IMR-90 (cell line): ENCODE measurements at regions not wholly inside any gene's neighbourhood (a gene's known extent, or its start where the extent isn't known, plus 50 kb on each side); places are given as distances from the start of the nearest gene placed in this dataset.

Source experiments
- ATAC-seq: fragments of 200-7000 bp; cut with Tn5 transposase; 2 replicates; pipeline ENCODE4 v1.9.1; 2020; ENCODE audit warnings: low read depth, mild to moderate bottlenecking, moderate library complexity
- BruUV-seq: library from RNA; stranded (reverse); fragments of 400-500 nt; replicated peaks from 2 replicates; lab custom pipeline; 2021; lab: Mats Ljungman, UMichigan
- CTCF ChIA-PET: fragments of 300-600 bp; formaldehyde crosslinking; extraction: SDS; loops from one replicate; lab custom pipeline; 2021; ENCODE audit warnings: antibody characterized with exemption; lab: Yijun Ruan, JAX
- POLR2A ChIA-PET: fragments of 300-600 bp; sonication (Branson Sonifier 250); formaldehyde crosslinking; loops from one replicate; lab custom pipeline; 2022; ENCODE audit warnings: antibody characterized with exemption; ENCODE audit not compliant: unreplicated experiment; lab: Charles Lee
- DNase-seq: peaks from one replicate; pipeline ENCODE4 v3.0.0; 2013
- H2AFZ ChIP-seq: replicated peaks from 2 replicates; pipeline ENCODE3; 2013; ENCODE audit warnings: low read length, mild to moderate bottlenecking; ENCODE audit not compliant: poor library complexity
- H2AK5ac ChIP-seq: 2 replicates; pipeline ENCODE4 v1.6.1; 2013; ENCODE audit warnings: low read depth, low read length, inconsistent platforms
- H2AK9ac ChIP-seq: replicated peaks from 2 replicates; pipeline ENCODE3; 2013; ENCODE audit warnings: mild to moderate bottlenecking, low read depth, low read length, moderate library complexity; ENCODE audit not compliant: poor library complexity
- H2BK120ac ChIP-seq: 2 replicates; pipeline ENCODE4 v1.6.1; 2013; ENCODE audit warnings: low read depth, low read length, inconsistent platforms
- H2BK15ac ChIP-seq: 3 replicates; pipeline ENCODE4 v1.6.1; 2013; ENCODE audit warnings: low read depth, low read length, inconsistent platforms
- H2BK20ac ChIP-seq: 2 replicates; pipeline ENCODE4 v1.6.1; 2013; ENCODE audit warnings: low read depth, mild to moderate bottlenecking, inconsistent platforms, low read length, moderate library complexity
- H2BK5ac ChIP-seq: 2 replicates; pipeline ENCODE4 v1.6.1; 2013; ENCODE audit warnings: mild to moderate bottlenecking, low read depth, low read length, inconsistent platforms; ENCODE audit not compliant: poor library complexity, severe bottlenecking
- H3K14ac ChIP-seq: replicated peaks from 2 replicates; pipeline ENCODE4 v1.6.1; 2013; ENCODE audit warnings: low read depth, low read length, inconsistent platforms
- H3K18ac ChIP-seq: 2 replicates; pipeline ENCODE4 v1.6.1; 2013; ENCODE audit warnings: low read depth, low read length, control low read depth
- H3K23ac ChIP-seq: 2 replicates; pipeline ENCODE4 v1.6.1; 2013; ENCODE audit warnings: low read depth, low read length, inconsistent platforms
- H3K27ac ChIP-seq: 2 replicates; pipeline ENCODE4 v1.5.1; 2013; ENCODE audit warnings: mild to moderate bottlenecking, control low read depth, low read length; ENCODE audit not compliant: insufficient read depth
- H3K27me3 ChIP-seq: 2 replicates; pipeline ENCODE4 v1.6.1; 2013; ENCODE audit warnings: low read length; ENCODE audit not compliant: control insufficient read depth, insufficient read depth
- H3K36me3 ChIP-seq: 2 replicates; pipeline ENCODE4 v1.6.1; 2013; ENCODE audit warnings: low read length, mixed read lengths; ENCODE audit not compliant: control insufficient read depth, insufficient read depth
- H3K4ac ChIP-seq: 2 replicates; pipeline ENCODE4 v1.6.1; 2013; ENCODE audit warnings: low read depth, low read length, inconsistent platforms
- H3K4me1 ChIP-seq: 2 replicates; pipeline ENCODE4 v1.6.1; 2013; ENCODE audit warnings: low read length, mixed read lengths; ENCODE audit not compliant: control insufficient read depth, insufficient read depth
- H3K4me2 ChIP-seq: 2 replicates; pipeline ENCODE4 v1.6.1; 2013; ENCODE audit warnings: low read depth, mild to moderate bottlenecking, control low read depth, low read length, moderate library complexity
- H3K4me3 ChIP-seq: 2 replicates; pipeline ENCODE4 v1.5.1; 2013; ENCODE audit warnings: low read depth, mild to moderate bottlenecking, control low read depth, low read length, moderate library complexity; ENCODE audit not compliant: insufficient read depth
- H3K56ac ChIP-seq: 2 replicates; pipeline ENCODE4 v1.6.1; 2013; ENCODE audit warnings: low read length, inconsistent platforms; ENCODE audit not compliant: insufficient read depth; ENCODE audit errors: extremely low read depth
- H3K79me1 ChIP-seq, 2 experiments: 2 replicates each; pipeline ENCODE4 v1.6.1; 2013; ENCODE audit warnings: low read length in 2 of 2, inconsistent platforms in 1 of 2, low read depth in 1 of 2
- H3K9ac ChIP-seq: 2 replicates; pipeline ENCODE4 v1.6.1; 2013; ENCODE audit warnings: low read depth, low read length, control low read depth
- H3K9me1 ChIP-seq: 2 replicates; pipeline ENCODE4 v1.6.1; 2013; ENCODE audit warnings: low read length, inconsistent platforms; ENCODE audit not compliant: insufficient read depth
- H3K9me3 ChIP-seq: 2 replicates; pipeline ENCODE4 v1.6.1; 2013; ENCODE audit warnings: low read length; ENCODE audit not compliant: control insufficient read depth, insufficient read depth
- H4K20me1 ChIP-seq: 2 replicates; pipeline ENCODE4 v1.6.1; 2013; ENCODE audit warnings: low read length, inconsistent platforms; ENCODE audit not compliant: insufficient read depth
- H4K5ac ChIP-seq: 2 replicates; pipeline ENCODE4 v1.6.1; 2013; ENCODE audit warnings: mild to moderate bottlenecking, low read depth, low read length, control low read depth
- H4K8ac ChIP-seq, 2 experiments: 2 replicates each; pipeline ENCODE4 v1.6.1; 2013; ENCODE audit warnings: low read depth in 2 of 2, low read length in 2 of 2, control low read depth in 1 of 2, inconsistent platforms in 1 of 2
- H4K91ac ChIP-seq: 2 replicates; pipeline ENCODE4 v1.6.1; 2013; ENCODE audit warnings: low read depth, low read length, inconsistent platforms; ENCODE audit not compliant: insufficient read depth
- BHLHE40 ChIP-seq: fragments of 150-350 bp; IDR thresholded peaks from 2 replicates; pipeline ENCODE4 v1.6.1; 2016; ENCODE audit warnings: mild to moderate bottlenecking, low read depth, low read length
- CEBPB ChIP-seq: IDR thresholded peaks from 2 replicates; pipeline ENCODE4 v1.6.1; 2012; ENCODE audit warnings: low read depth, low read length, improper control_type of control experiment
- CHD1 ChIP-seq: IDR thresholded peaks from 2 replicates; pipeline ENCODE4 v1.6.1; 2012; ENCODE audit warnings: low read depth, low read length, improper control_type of control experiment
- FOS ChIP-seq: fragments of 150-350 bp; IDR thresholded peaks from 2 replicates; pipeline ENCODE4 v1.6.1; 2016; ENCODE audit warnings: low read depth, low read length
- MAFK ChIP-seq: IDR thresholded peaks from 2 replicates; pipeline ENCODE4 v1.6.1; 2012; ENCODE audit warnings: low read depth, low read length, improper control_type of control experiment
- MAZ ChIP-seq: IDR thresholded peaks from 2 replicates; pipeline ENCODE4 v1.6.1; 2012; ENCODE audit warnings: low read depth, mild to moderate bottlenecking, low read length, improper control_type of control experiment, moderate library complexity, borderline replicate concordance
- MXI1 ChIP-seq: IDR thresholded peaks from 2 replicates; pipeline ENCODE4 v1.6.1; 2012; ENCODE audit warnings: low read depth, mild to moderate bottlenecking, low read length, moderate library complexity, borderline replicate concordance
- NFE2L2 ChIP-seq: fragments of 150-350 bp; IDR thresholded peaks from 2 replicates; pipeline ENCODE4 v1.6.1; 2016; ENCODE audit warnings: low read depth, mild to moderate bottlenecking, low read length
- RAD21 ChIP-seq: IDR thresholded peaks from 2 replicates; pipeline ENCODE4 v1.6.1; 2012; ENCODE audit warnings: low read length, improper control_type of control experiment
- RCOR1 ChIP-seq: IDR thresholded peaks from 2 replicates; pipeline ENCODE4 v1.6.1; 2012; ENCODE audit warnings: mild to moderate bottlenecking, low read length, improper control_type of control experiment; ENCODE audit not compliant: insufficient replicate concordance
- RFX5 ChIP-seq: IDR thresholded peaks from 2 replicates; pipeline ENCODE4 v1.8.0; 2012; ENCODE audit warnings: low read depth, mild to moderate bottlenecking, low read length, moderate library complexity
- SMC3 ChIP-seq: fragments of 150-350 bp; IDR thresholded peaks from 2 replicates; pipeline ENCODE4 v1.6.1; 2016; ENCODE audit warnings: low read depth, mild to moderate bottlenecking, antibody characterized with exemption, low read length, moderate library complexity
- WGBS, 2 experiments: methylation state at CpG; one replicate each; pipeline versions ENCODE4 v1.1.5 to v1.1.7; 2013; ENCODE audit warnings: missing lambda C conversion rate in 2 of 2; ENCODE audit not compliant: insufficient read length in 1 of 2; ENCODE audit errors: extremely low coverage in 2 of 2; 5-methylcytosine and 5-hydroxymethylcytosine counted together
- dilution Hi-C: fragments of 300-500 bp; cut with HindIII; formaldehyde crosslinking; loops from one replicate; pipeline ENCODE4 v1.14.3; 2018; ENCODE audit warnings: low sequenced_read_pairs; ENCODE audit not compliant: unreplicated experiment
- in situ Hi-C: fragments of 300-500 bp; cut with MboI; formaldehyde crosslinking; loops from 3 replicates; pipeline ENCODE4 v1.14.3; 2019; ENCODE audit warnings: low sequenced_read_pairs, inconsistent platforms, mixed read lengths
- intact Hi-C: fragments of 100-400 bp; cut with micrococcal nuclease; formaldehyde crosslinking; loops from 2 replicates; pipeline ENCODE4 v1.10.0; 2022
- TF ChIP-seq, protein P1 (sequence below): fragments of 150-350 bp; IDR thresholded peaks from 2 replicates; pipeline ENCODE4 v1.6.1; 2017; ENCODE audit warnings: mild to moderate bottlenecking, antibody characterized with exemption, low read length, low read depth
- TF ChIP-seq, protein P2 (sequence below): conservative IDR thresholded peaks from 2 replicates; pipeline ENCODE4 v1.5.1; 2012; ENCODE audit warnings: mild to moderate bottlenecking, low read depth, low read length, improper control_type of control experiment

DNA sequence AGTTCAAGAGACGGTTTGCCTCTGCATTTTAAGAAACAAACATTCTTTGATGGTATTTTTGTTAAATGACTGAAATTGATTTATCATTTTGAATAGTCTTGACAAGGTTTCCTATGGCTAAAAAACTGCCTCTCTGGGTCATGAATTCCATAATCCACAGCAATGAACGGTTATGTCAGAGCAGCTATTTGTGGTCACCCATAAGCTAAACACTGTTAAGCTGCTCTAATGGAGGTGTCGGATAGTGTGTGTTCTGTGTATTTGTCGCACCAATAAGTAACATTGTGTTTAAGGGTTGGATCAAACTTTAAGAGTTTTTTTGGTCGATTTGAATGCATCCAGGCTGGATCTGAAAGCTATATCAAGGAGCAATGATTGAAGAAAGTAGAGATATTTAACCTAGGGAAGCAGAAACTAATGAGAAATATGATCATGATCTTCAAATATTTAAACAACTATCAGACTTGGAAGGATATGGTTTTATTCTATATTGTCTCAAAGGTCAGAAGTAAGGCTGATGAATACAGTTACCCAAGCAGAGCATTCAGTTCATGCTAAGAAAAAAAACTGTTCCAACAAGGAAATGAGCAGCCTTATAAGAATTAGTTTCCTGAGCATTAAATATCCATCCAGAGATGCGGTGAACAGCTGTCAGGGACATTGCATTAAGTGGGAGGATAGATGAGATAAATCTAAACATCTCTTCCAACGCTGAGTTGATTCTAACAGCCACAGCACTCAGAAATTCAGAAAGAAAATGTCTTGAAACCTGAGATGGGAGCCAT lies 232.3 kb upstream of the RPS6KA3 start:
- ATAC-seq = peak; percentile 54
- no CpG with 5 or more reads among the region's 7 CpGs for WGBS, 2 experiments
- Histone ChIP-seq H3K36me3 (no peaks in the 10 kb centered on the region), H3K79me1 (no peaks in the 10 kb centered on the region), H3K4me2 (peak overlapping the region; percentile 49; the same call in 1 of the 2 replicates), H2BK15ac (no peak overlapping the region), H3K4me3 (no peak overlapping the region), H2AK5ac (0 out of 2 replicates have a peak overlapping the region, but pooled peaks have one; percentile 65), H3K14ac (no peak overlapping the region), H2AK9ac (no peak overlapping the region), H3K18ac (peak overlapping the region; percentile 33; the same call in 1 of the 2 replicates), H2BK120ac (peak overlapping the region; percentile 85), H2BK5ac (peak overlapping the region; percentile 54), H3K27ac (peak overlapping the region; percentile 41; the same call in 1 of the 2 replicates), H3K4me1 (peaks cover 5% of the 10 kb centered on the region), H2BK20ac (peak overlapping the region; percentile 82; the same call in 1 of the 2 replicates), H3K9me1 (no peaks in the 10 kb centered on the region; the same call in 1 of the 2 replicates), H3K9me3 (no peaks in the 10 kb centered on the region), H3K27me3 (no peaks in the 10 kb centered on the region), H4K8ac (peak overlapping the region in 1 of 2 experiments; percentile 62; a peak in 1 of 4 replicates), H4K5ac (no peak overlapping the region), H3K9ac (peak overlapping the region; percentile 11; the same call in 1 of the 2 replicates), H4K20me1 (no peaks in the 10 kb centered on the region), H3K56ac (no peak overlapping the region), H3K4ac (no peak overlapping the region; the same call in 1 of the 2 replicates), H3K23ac (no peak overlapping the region), H4K91ac (no peak overlapping the region; the same call in 1 of the 2 replicates), H2AFZ (no peak overlapping the region)
- intact Hi-C loops = no loop called here
- in situ Hi-C loops = no loop called here
- ChIA-PET CTCF (no interaction called here), POLR2A (no interaction called here)
- dilution Hi-C loops = no loop called here
- peak; percentile 64 for DNase-seq
- BruUV-seq = no TSS peak
- no peak for TF ChIP-seq BHLHE40
- no peak for TF ChIP-seq CEBPB
- no peak for TF ChIP-seq NFE2L2
- no peak for TF ChIP-seq MAFK
- TF ChIP-seq RFX5 = no peak
- no peak for TF ChIP-seq RCOR1
- no peak for TF ChIP-seq MXI1
- TF ChIP-seq, protein P1, sequence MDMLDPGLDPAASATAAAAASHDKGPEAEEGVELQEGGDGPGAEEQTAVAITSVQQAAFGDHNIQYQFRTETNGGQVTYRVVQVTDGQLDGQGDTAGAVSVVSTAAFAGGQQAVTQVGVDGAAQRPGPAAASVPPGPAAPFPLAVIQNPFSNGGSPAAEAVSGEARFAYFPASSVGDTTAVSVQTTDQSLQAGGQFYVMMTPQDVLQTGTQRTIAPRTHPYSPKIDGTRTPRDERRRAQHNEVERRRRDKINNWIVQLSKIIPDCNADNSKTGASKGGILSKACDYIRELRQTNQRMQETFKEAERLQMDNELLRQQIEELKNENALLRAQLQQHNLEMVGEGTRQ = no peak
- TF ChIP-seq FOS = no peak
- no peak for TF ChIP-seq SMC3
- TF ChIP-seq RAD21 = no peak
- no peak for TF ChIP-seq MAZ
- no peak for TF ChIP-seq CHD1
- TF ChIP-seq, protein P2, sequence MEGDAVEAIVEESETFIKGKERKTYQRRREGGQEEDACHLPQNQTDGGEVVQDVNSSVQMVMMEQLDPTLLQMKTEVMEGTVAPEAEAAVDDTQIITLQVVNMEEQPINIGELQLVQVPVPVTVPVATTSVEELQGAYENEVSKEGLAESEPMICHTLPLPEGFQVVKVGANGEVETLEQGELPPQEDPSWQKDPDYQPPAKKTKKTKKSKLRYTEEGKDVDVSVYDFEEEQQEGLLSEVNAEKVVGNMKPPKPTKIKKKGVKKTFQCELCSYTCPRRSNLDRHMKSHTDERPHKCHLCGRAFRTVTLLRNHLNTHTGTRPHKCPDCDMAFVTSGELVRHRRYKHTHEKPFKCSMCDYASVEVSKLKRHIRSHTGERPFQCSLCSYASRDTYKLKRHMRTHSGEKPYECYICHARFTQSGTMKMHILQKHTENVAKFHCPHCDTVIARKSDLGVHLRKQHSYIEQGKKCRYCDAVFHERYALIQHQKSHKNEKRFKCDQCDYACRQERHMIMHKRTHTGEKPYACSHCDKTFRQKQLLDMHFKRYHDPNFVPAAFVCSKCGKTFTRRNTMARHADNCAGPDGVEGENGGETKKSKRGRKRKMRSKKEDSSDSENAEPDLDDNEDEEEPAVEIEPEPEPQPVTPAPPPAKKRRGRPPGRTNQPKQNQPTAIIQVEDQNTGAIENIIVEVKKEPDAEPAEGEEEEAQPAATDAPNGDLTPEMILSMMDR = no peak
